OCI-LY1 (cell line): ENCODE measurements at regions not wholly inside any gene's neighbourhood (a gene's known extent, or its start where the extent isn't known, plus 50 kb on each side); places are given as distances from the start of the nearest gene placed in this dataset.
A peak's percentile ranks its signal among the peaks of the same experiment; 100 is the strongest.

ENCODE experiments used
- H2AFZ ChIP-seq: fragments of 200-600 bp; sonication (generic), shearing (Covaris generic); 2 replicates; pipeline ENCODE4 v1.6.0; 2014; ENCODE audit warnings: antibody characterized with exemption, mild to moderate bottlenecking, low read length
- H3F3A ChIP-seq: fragments of 200-600 bp; sonication (generic), shearing (Covaris generic); 2 replicates; pipeline ENCODE4 v1.6.0; 2014; ENCODE audit warnings: mild to moderate bottlenecking, antibody characterized with exemption, low read length, moderate library complexity; ENCODE audit not compliant: insufficient read depth
- H3K27ac ChIP-seq: fragments of 200-600 bp; sonication (generic); 2 replicates; pipeline ENCODE4 v1.5.1; 2014; ENCODE audit warnings: low read length, mixed run types, mild to moderate bottlenecking, low read depth; ENCODE audit not compliant: poor library complexity, severe bottlenecking
- H3K27me3 ChIP-seq: fragments of 200-600 bp; sonication (generic); 2 replicates; pipeline ENCODE4 v1.6.0; 2014; ENCODE audit warnings: antibody characterized with exemption, mild to moderate bottlenecking, low read length, moderate library complexity; ENCODE audit not compliant: insufficient read depth
- H3K36me3 ChIP-seq: fragments of 200-600 bp; sonication (generic); 2 replicates; pipeline ENCODE4 v1.6.1; 2014; ENCODE audit warnings: mild to moderate bottlenecking, antibody characterized with exemption, low read length, moderate library complexity, mixed read lengths; ENCODE audit not compliant: insufficient read depth
- H3K4me1 ChIP-seq: fragments of 200-600 bp; sonication (generic); 2 replicates; pipeline ENCODE4 v1.5.1; 2014; ENCODE audit warnings: mild to moderate bottlenecking, low read length, moderate library complexity; ENCODE audit not compliant: insufficient read depth, severe bottlenecking
- H3K4me2 ChIP-seq: fragments of 200-600 bp; sonication (generic), shearing (Covaris generic); 2 replicates; pipeline ENCODE4 v1.6.1; 2014; ENCODE audit warnings: low read length
- H3K4me3 ChIP-seq: fragments of 200-600 bp; sonication (generic); 2 replicates; pipeline ENCODE4 v1.5.1; 2014; ENCODE audit warnings: low read length, low read depth, mild to moderate bottlenecking, mixed read lengths; ENCODE audit not compliant: poor library complexity, severe bottlenecking
- H3K79me2 ChIP-seq: fragments of 200-600 bp; shearing (Covaris generic); 2 replicates; pipeline ENCODE4 v1.6.1; 2016; ENCODE audit warnings: mixed run types, low read length, mixed read lengths; ENCODE audit not compliant: insufficient read depth
- H3K9ac ChIP-seq: fragments of 200-600 bp; sonication (generic), shearing (Covaris generic); 2 replicates; pipeline ENCODE4 v1.6.1; 2014; ENCODE audit warnings: mild to moderate bottlenecking, low read length, mixed read lengths
- H3K9me2 ChIP-seq: fragments of 200-600 bp; sonication (generic), shearing (Covaris generic); 2 replicates; pipeline ENCODE4 v1.6.1; 2014; ENCODE audit warnings: low read depth, mild to moderate bottlenecking, low read length, mixed read lengths
- H3K9me3 ChIP-seq: fragments of 200-600 bp; shearing (Covaris generic); 2 replicates; pipeline ENCODE4 v1.6.1; 2014; ENCODE audit warnings: low read length, mixed read lengths
- H4K20me1 ChIP-seq: fragments of 200-600 bp; sonication (generic), shearing (Covaris generic); 2 replicates; pipeline ENCODE4 v1.6.0; 2016; ENCODE audit warnings: mild to moderate bottlenecking, low read length; ENCODE audit not compliant: insufficient read depth
- EZH2 ChIP-seq: fragments of 200-600 bp; sonication (generic), shearing (Covaris generic); IDR thresholded peaks from 2 replicates; pipeline ENCODE4 v1.8.0; 2017; ENCODE audit warnings: borderline replicate concordance, mixed run types, mild to moderate bottlenecking, antibody characterized with exemption, low read length, moderate library complexity, mixed read lengths
- TF ChIP-seq, protein P1 (sequence below): fragments of 200-600 bp; sonication (generic), shearing (Covaris generic); IDR thresholded peaks from 2 replicates; pipeline ENCODE4 v1.5.1; 2017; ENCODE audit warnings: mild to moderate bottlenecking, antibody characterized with exemption, low read length, moderate library complexity, mixed read lengths

DNA sequence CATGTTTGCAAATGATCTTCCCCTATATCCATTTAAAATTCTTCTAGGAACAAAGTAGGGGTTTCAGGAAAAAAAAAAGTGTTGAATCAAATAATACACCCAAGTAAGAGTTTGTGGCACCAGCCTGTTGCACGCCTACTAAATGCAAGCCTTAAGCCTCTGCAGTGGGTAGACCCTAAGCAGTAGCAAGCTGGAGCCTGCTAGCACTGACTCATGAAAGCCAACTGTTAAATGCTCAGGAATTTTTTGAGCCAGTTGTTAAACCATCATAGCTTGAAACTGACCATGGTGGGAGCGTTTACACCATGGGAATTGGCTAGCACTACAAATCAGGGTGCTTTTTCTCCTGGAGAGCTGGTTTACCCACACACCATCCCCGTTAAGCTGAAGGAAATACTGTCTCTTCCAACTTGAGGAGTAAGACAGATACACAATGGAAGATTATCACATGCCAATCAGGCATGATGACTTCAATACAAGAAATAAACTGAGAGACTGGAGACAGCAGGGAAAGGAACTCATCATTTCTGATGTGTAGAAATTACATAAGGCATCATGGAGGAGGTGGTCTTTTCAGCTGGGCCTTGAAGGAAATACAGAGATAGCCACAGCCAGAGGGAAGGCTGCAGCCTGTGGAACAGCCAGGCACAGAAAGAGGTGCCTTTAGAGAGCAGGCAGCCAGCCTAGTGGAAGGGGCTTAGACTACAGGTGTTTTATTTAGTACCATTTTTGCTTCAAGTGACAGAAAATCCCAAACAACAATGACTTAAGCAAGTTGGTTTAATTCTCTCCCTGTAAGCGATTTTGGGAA is 110.8 kb downstream of the SNX5 start:
- no peak overlapping the region for H3K4me2 ChIP-seq
- H3K9me2 ChIP-seq: no peaks in the 10 kb centered on the region
- peaks cover 80% of the 10 kb centered on the region for H3K4me1 ChIP-seq
- no peaks in the 10 kb centered on the region for H3K27me3 ChIP-seq
- no peaks in the 10 kb centered on the region for H3F3A ChIP-seq
- peak overlapping the region; percentile 82 for H3K27ac ChIP-seq
- H3K4me3 ChIP-seq: no peak overlapping the region
- no peak overlapping the region for H3K9ac ChIP-seq
- no peak overlapping the region for H2AFZ ChIP-seq
- H3K79me2 ChIP-seq: no peaks in the 10 kb centered on the region
- TF ChIP-seq EZH2: no peak
- TF ChIP-seq, protein P1, sequence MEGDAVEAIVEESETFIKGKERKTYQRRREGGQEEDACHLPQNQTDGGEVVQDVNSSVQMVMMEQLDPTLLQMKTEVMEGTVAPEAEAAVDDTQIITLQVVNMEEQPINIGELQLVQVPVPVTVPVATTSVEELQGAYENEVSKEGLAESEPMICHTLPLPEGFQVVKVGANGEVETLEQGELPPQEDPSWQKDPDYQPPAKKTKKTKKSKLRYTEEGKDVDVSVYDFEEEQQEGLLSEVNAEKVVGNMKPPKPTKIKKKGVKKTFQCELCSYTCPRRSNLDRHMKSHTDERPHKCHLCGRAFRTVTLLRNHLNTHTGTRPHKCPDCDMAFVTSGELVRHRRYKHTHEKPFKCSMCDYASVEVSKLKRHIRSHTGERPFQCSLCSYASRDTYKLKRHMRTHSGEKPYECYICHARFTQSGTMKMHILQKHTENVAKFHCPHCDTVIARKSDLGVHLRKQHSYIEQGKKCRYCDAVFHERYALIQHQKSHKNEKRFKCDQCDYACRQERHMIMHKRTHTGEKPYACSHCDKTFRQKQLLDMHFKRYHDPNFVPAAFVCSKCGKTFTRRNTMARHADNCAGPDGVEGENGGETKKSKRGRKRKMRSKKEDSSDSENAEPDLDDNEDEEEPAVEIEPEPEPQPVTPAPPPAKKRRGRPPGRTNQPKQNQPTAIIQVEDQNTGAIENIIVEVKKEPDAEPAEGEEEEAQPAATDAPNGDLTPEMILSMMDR: no peak
- H3K36me3 ChIP-seq: no peaks in the 10 kb centered on the region
- no peaks in the 10 kb centered on the region for H3K9me3 ChIP-seq
- no peaks in the 10 kb centered on the region for H4K20me1 ChIP-seq

DNA sequence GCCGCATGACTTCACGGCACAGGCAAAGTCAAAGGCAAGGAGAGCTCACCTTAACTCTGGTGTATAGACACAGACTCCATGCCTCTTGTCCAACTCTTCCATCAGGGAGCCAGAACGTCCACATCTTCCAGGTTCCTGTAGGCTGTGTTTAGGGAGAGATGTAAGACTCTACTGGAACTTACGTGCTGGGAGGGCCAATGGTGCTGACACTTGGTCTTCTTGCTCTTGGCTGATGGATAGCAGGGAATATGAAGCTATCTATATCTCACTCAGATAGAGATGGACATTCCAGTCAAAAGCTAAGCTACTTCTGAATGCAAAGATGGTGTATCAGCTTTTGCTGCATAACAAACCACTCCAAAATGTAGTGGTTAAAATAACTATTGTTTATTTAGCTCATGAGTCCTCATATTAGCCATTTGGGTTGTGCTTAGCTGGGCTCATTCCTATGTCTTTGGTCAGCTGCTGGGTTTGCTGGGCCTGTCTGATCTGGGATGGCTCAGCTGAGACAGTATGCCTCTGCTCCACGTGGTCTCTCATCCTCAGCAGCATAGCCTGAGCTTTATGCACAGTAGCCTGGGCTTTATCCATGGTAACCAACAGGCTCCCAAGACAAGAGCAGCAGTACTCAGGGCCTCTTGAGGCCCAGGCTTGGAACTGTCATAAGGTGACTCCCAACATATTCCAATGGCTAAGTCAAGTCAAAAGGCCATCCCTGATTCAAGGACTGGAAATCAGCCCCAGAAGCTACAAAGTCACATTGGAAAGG is 111.6 kb downstream of the SNX5 start:
- H3K4me3 ChIP-seq: no peak overlapping the region
- no peaks in the 10 kb centered on the region for H3K9me3 ChIP-seq
- H3K27ac ChIP-seq: peak overlapping the region; percentile 82
- no peak overlapping the region for H3K4me2 ChIP-seq
- no peak overlapping the region for H2AFZ ChIP-seq
- H3F3A ChIP-seq: no peaks in the 10 kb centered on the region
- peaks cover 80% of the 10 kb centered on the region for H3K4me1 ChIP-seq
- no peak for TF ChIP-seq EZH2
- TF ChIP-seq, protein P1: no peak
- H3K79me2 ChIP-seq: no peaks in the 10 kb centered on the region
- H3K9ac ChIP-seq: no peak overlapping the region
- H3K9me2 ChIP-seq: no peaks in the 10 kb centered on the region
- no peaks in the 10 kb centered on the region for H4K20me1 ChIP-seq
- no peaks in the 10 kb centered on the region for H3K36me3 ChIP-seq
- no peaks in the 10 kb centered on the region for H3K27me3 ChIP-seq

DNA sequence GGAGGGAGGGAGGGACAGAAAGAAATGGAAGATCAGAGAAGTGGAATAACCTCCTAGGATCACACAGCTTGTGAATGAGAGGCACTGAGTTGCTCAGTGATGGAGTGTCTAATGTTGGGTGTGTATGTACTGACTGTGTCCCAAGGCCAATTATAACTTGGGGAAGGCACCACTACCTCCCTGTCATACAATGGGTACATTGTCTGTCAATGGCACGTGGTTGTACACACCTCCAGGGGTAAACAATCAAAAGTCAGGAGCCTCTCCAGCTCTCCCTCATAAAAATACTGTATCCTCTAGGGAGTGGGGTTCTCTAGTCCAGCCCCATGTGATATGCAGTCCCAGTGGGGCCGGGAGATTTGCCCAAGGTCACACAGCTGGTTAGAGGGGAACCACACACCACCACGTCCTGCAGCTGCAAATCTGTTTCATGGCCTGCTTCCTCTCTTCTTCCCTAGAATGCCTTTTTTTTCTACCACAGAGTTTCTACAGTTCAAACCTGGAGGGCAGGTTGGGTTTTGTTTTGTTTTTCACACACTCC is 112.5 kb downstream of the SNX5 start:
- Histone ChIP-seq H2AFZ (no peak overlapping the region), H3K27ac (peak overlapping the region; percentile 82), H3K4me3 (no peak overlapping the region), H4K20me1 (no peaks in the 10 kb centered on the region), H3K27me3 (no peaks in the 10 kb centered on the region; the same call in 1 of the 2 replicates), H3K9me2 (no peaks in the 10 kb centered on the region), H3K9me3 (no peaks in the 10 kb centered on the region), H3F3A (no peaks in the 10 kb centered on the region), H3K79me2 (no peaks in the 10 kb centered on the region), H3K4me1 (peaks cover 74% of the 10 kb centered on the region), H3K4me2 (no peak overlapping the region), H3K9ac (no peak overlapping the region), H3K36me3 (no peaks in the 10 kb centered on the region)
- TF ChIP-seq EZH2: no peak
- TF ChIP-seq, protein P1: no peak
